H9 (cell line): ENCODE measurements at regions not wholly inside any gene's neighbourhood (a gene's known extent, or its start where the extent isn't known, plus 50 kb on each side); places are given as distances from the start of the nearest gene placed in this dataset.

ENCODE experiments used
- DNase-seq: peaks from one replicate; pipeline ENCODE4 v3.0.0-alpha.2; 2017
- H2AFZ ChIP-seq: one replicate; pipeline ENCODE4 v1.6.1; 2013; ENCODE audit warnings: mild to moderate bottlenecking, low read length, control low read depth, moderate library complexity
- H2AK5ac ChIP-seq: 2 replicates; pipeline ENCODE4 v1.6.1; 2013; ENCODE audit warnings: low read length, control low read depth, mixed read lengths; ENCODE audit not compliant: insufficient read length
- H2BK120ac ChIP-seq: one replicate; pipeline ENCODE4 v1.6.1; 2013; ENCODE audit warnings: low read depth, mild to moderate bottlenecking, low read length, control low read depth, inconsistent platforms; ENCODE audit not compliant: poor library complexity, severe bottlenecking
- H2BK12ac ChIP-seq: 2 replicates; pipeline ENCODE4 v1.6.1; 2013; ENCODE audit warnings: low read length, control low read depth, mixed read lengths, low read depth; ENCODE audit not compliant: insufficient read length
- H2BK15ac ChIP-seq: 2 replicates; pipeline ENCODE4 v1.6.1; 2013; ENCODE audit warnings: low read depth, low read length, control low read depth
- H2BK20ac ChIP-seq: one replicate; pipeline ENCODE4 v1.6.1; 2013; ENCODE audit warnings: low read depth, mild to moderate bottlenecking, low read length, control low read depth, inconsistent platforms; ENCODE audit not compliant: poor library complexity, severe bottlenecking
- H2BK5ac ChIP-seq: 2 replicates; pipeline ENCODE4 v1.6.1; 2013; ENCODE audit warnings: low read length, control low read depth, mixed read lengths; ENCODE audit not compliant: insufficient read length
- H3K14ac ChIP-seq: 2 replicates; pipeline ENCODE4 v1.6.1; 2013; ENCODE audit warnings: low read length, control low read depth; ENCODE audit not compliant: insufficient read depth
- H3K18ac ChIP-seq: 2 replicates; pipeline ENCODE4 v1.6.1; 2013; ENCODE audit warnings: low read depth, mild to moderate bottlenecking, mixed read lengths, low read length, control low read depth; ENCODE audit not compliant: insufficient read length
- H3K23ac ChIP-seq: 2 replicates; pipeline ENCODE4 v1.6.1; 2013; ENCODE audit warnings: low read length, control low read depth, mixed read lengths, low read depth; ENCODE audit not compliant: insufficient read length
- H3K23me2 ChIP-seq: 2 replicates; pipeline ENCODE4 v1.6.1; 2013; ENCODE audit warnings: low read depth, mild to moderate bottlenecking, mixed read lengths, low read length, control low read depth; ENCODE audit not compliant: insufficient read length, poor library complexity, severe bottlenecking
- H3K27ac ChIP-seq: 2 replicates; pipeline ENCODE4 v1.5.1; 2013; ENCODE audit warnings: low read length, control low read depth, mixed read lengths, low read depth; ENCODE audit not compliant: insufficient read length
- H3K27me3 ChIP-seq: 2 replicates; pipeline ENCODE4 v1.6.1; 2013; ENCODE audit warnings: low read length, control low read depth, inconsistent platforms; ENCODE audit not compliant: insufficient read depth
- H3K4ac ChIP-seq: 2 replicates; pipeline ENCODE4 v1.6.1; 2013; ENCODE audit warnings: low read depth, mild to moderate bottlenecking, control low read depth, inconsistent platforms, low read length, moderate library complexity
- H3K4me1 ChIP-seq: 2 replicates; pipeline ENCODE4 v1.6.1; 2013; ENCODE audit warnings: low read length, control low read depth, inconsistent platforms; ENCODE audit not compliant: insufficient read depth
- H3K4me2 ChIP-seq: 2 replicates; pipeline ENCODE4 v1.6.1; 2013; ENCODE audit warnings: low read length, control low read depth, mixed read lengths; ENCODE audit not compliant: insufficient read length, insufficient read depth
- H3K56ac ChIP-seq: 2 replicates; pipeline ENCODE4 v1.6.1; 2013; ENCODE audit warnings: low read depth, mild to moderate bottlenecking, mixed read lengths, low read length, control low read depth; ENCODE audit not compliant: insufficient read length
- H3K79me1 ChIP-seq: 2 replicates; pipeline ENCODE4 v1.6.1; 2013; ENCODE audit warnings: low read depth, mild to moderate bottlenecking, moderate library complexity, low read length, control low read depth, inconsistent platforms; ENCODE audit not compliant: insufficient read depth, poor library complexity, severe bottlenecking
- H3K79me2 ChIP-seq: 2 replicates; pipeline ENCODE4 v1.6.1; 2013; ENCODE audit warnings: low read length, control low read depth, inconsistent platforms; ENCODE audit not compliant: insufficient read depth
- H3K9ac ChIP-seq: 2 replicates; pipeline ENCODE4 v1.6.1; 2013; ENCODE audit warnings: low read length, control low read depth, mixed read lengths; ENCODE audit not compliant: insufficient read length; ENCODE audit errors: extremely low read depth
- H3K9me3 ChIP-seq: one replicate; pipeline ENCODE4 v1.6.1; 2013; ENCODE audit warnings: low read depth, low read length, inconsistent platforms; ENCODE audit not compliant: control insufficient read depth
- H3T11ph ChIP-seq: one replicate; pipeline ENCODE4 v1.6.1; 2013; ENCODE audit warnings: mild to moderate bottlenecking, low read length, control low read depth, inconsistent platforms
- H4K20me1 ChIP-seq: one replicate; pipeline ENCODE4 v1.6.1; 2013; ENCODE audit not compliant: control insufficient read depth, insufficient read length, insufficient read depth
- H4K5ac ChIP-seq: 2 replicates; pipeline ENCODE4 v1.6.1; 2013; ENCODE audit warnings: low read depth, mild to moderate bottlenecking, mixed read lengths, low read length, control low read depth; ENCODE audit not compliant: insufficient read length
- H4K8ac ChIP-seq: replicated peaks from 2 replicates; pipeline ENCODE4 v1.6.1; 2013; ENCODE audit warnings: low read length, control low read depth, mixed read lengths, low read depth; ENCODE audit not compliant: insufficient read length
- H4K91ac ChIP-seq: 2 replicates; pipeline ENCODE4 v1.6.1; 2013; ENCODE audit warnings: low read depth, mild to moderate bottlenecking, moderate library complexity, mixed read lengths, low read length, control low read depth; ENCODE audit not compliant: insufficient read length
- H3K27ac Mint-ChIP-seq, 3 experiments: 2 replicates in 2 of 3; 3 replicates in 1 of 3; pipeline ENCODE4 v1.8.0; 2020 to 2021; ENCODE audit warnings: mixed read lengths in 3 of 3, mild to moderate bottlenecking in 1 of 3, moderate library complexity in 1 of 3
- H3K27me3 Mint-ChIP-seq: 2 replicates; pipeline ENCODE4 v1.8.0; 2021; ENCODE audit warnings: low read depth, mild to moderate bottlenecking, moderate library complexity, mixed read lengths
- H3K36me3 Mint-ChIP-seq, 3 experiments: 2 replicates in 2 of 3; 3 replicates in 1 of 3; pipeline ENCODE4 v1.8.0; 2020 to 2021; ENCODE audit warnings: low read depth in 3 of 3, mixed read lengths in 3 of 3; ENCODE audit not compliant: insufficient read depth in 1 of 3
- H3K4me1 Mint-ChIP-seq, 2 experiments: 2 replicates each; pipeline ENCODE4 v1.8.0; 2020; ENCODE audit warnings: mixed read lengths in 2 of 2
- H3K4me3 Mint-ChIP-seq, 2 experiments: 2 replicates in 1 of 2; 3 replicates in 1 of 2; pipeline ENCODE4 v1.8.0; 2020 to 2021; ENCODE audit warnings: mild to moderate bottlenecking in 2 of 2, mixed read lengths in 2 of 2, moderate library complexity in 1 of 2
- H3K9me3 Mint-ChIP-seq, 2 experiments: 2 replicates in 1 of 2; 3 replicates in 1 of 2; pipeline ENCODE4 v1.8.0; 2020; ENCODE audit warnings: mild to moderate bottlenecking in 2 of 2, mixed read lengths in 2 of 2, moderate library complexity in 1 of 2
- CTCF ChIP-seq: fragments of 200-600 bp; sonication (generic); conservative IDR thresholded peaks from 3 replicates; pipeline ENCODE4 v1.8.0; 2021; ENCODE audit warnings: antibody characterized with exemption, mild to moderate bottlenecking
- WGBS: extraction: QIAGEN DNeasy Blood & Tissue Kit; methylation state at CpG from one replicate; pipeline ENCODE4 v1.1.7; 2013; ENCODE audit warnings: missing lambda C conversion rate, low lambda C conversion rate, mixed read lengths; ENCODE audit not compliant: insufficient read length; ENCODE audit errors: extremely low coverage; 5-methylcytosine and 5-hydroxymethylcytosine counted together

DNA sequence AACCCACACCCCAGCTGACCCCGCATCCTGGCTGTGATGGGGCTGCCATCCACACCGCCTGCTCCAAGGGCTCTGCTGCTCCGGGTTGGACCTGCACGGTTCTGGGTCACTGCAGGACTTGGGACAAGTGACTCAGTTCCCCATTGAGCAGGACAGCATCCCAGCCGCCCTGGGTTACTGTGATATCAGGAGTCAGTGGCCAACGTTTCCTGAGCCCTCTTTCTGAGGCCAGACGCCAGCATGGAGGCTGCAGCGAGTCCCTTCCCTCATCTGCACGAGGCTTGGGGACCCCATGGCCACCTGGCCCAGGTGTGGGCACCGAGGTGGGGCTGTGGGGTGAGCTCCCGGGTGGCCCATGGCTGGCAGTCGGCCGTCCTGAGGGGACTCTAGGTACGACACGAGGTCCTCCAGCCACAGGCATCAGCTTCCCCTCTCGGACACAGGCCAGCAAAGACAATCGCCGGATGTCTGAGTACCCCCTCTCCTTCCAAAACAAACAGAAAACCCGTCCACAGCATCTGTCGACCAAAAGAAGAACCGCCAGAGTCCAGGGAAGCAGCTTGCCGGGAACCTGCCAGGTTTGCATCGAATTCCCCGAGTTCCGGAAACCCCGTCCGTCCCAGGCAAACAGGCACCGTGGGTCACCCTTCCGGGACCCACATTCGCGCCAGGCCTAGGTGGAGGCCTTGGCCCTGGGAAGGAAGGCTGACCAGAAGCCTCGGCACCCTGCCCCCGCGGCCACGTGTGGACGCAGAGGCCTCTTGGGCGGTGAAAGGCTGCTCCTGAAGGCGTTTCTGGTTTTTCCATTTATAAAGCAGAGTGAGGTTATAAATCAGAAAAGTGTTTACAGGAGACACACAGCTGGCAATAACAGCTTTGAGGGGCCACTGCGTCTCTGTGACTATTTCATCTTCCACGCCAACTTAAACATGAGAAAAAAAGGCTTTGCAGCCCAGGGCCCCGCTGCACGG, 136.0 kb downstream of the FAM53A start:
- Histone ChIP-seq H3K18ac (no peak overlapping the region), H3K9me3 (no peaks in the 10 kb centered on the region), H3K14ac (no peak overlapping the region), H3K23me2 (no peaks in the 10 kb centered on the region), H3K4me1 (no peaks in the 10 kb centered on the region), H3K4me2 (no peak overlapping the region), H2BK120ac (no peak overlapping the region), H2AFZ (no peak overlapping the region), H4K91ac (no peak overlapping the region), H2AK5ac (no peak overlapping the region), H3K56ac (no peak overlapping the region), H3K79me1 (no peaks in the 10 kb centered on the region), H3K27me3 (no peaks in the 10 kb centered on the region), H3K27ac (no peak overlapping the region), H3K23ac (no peak overlapping the region), H2BK20ac (no peak overlapping the region), H3T11ph (no peak overlapping the region), H3K9ac (no peak overlapping the region), H2BK15ac (no peak overlapping the region), H3K4ac (no peak overlapping the region), H2BK5ac (no peak overlapping the region), H4K8ac (no peak overlapping the region), H4K5ac (no peak overlapping the region), H2BK12ac (no peak overlapping the region), H4K20me1 (no peaks in the 10 kb centered on the region), H3K79me2 (no peaks in the 10 kb centered on the region)
- no peak for DNase-seq
- no peak for TF ChIP-seq CTCF
- Mint-ChIP-seq H3K27me3 (peaks cover 18% of the 10 kb centered on the region), H3K36me3 (no peaks in the 10 kb centered on the region), H3K4me1 (peaks cover 2 to 9% of the 10 kb centered on the region in 2 experiments; a peak in 3 of 4 replicates), H3K9me3 (no peaks in the 10 kb centered on the region), H3K27ac (no peak overlapping the region; a peak in 1 of 7 replicates), H3K4me3 (no peak overlapping the region)
- WGBS, result no CpG with 5 or more reads among the region's 42 CpGs
